GM13976 (cell line): ENCODE measurements at regions not wholly inside any gene's neighbourhood (a gene's known extent, or its start where the extent isn't known, plus 50 kb on each side); places are given as distances from the start of the nearest gene placed in this dataset.

Source experiments
- DNase-seq: peaks from one replicate; pipeline ENCODE4 v3.0.0; 2012; ENCODE audit warnings: low spot score
- in situ Hi-C: fragments of 300-500 bp; cut with MboI; formaldehyde crosslinking; loops from one replicate; pipeline ENCODE4 v1.12.0; 2022; ENCODE audit warnings: low sequenced_read_pairs, mixed read lengths, inconsistent platforms; ENCODE audit not compliant: unreplicated experiment
- TF ChIP-seq, protein P1 (sequence below): IDR thresholded peaks from 2 replicates; pipeline ENCODE4 v1.5.1; 2012; ENCODE audit warnings: borderline replicate concordance, mild to moderate bottlenecking; ENCODE audit not compliant: insufficient read depth; ENCODE audit errors: extremely low read depth, missing control alignments, control extremely low read depth

DNA sequence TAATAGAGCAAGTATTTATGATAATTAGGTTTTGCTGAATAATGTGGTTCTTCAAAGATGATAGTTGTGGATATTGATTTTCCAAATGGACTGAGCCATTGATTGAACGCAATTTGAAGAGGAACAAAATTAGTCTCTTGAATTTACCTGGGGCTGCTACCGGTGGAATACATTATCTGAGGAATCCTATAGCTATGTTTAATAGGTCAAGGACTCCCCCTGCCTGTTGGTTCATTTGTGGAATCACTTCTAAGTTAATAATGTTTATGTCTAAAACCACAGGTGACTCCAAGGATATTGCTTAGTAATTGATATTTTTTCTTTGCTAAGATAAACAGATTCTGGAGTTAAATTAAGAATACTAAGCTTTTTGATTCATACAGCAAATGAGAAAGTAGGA is 576.0 kb upstream of the PABPC4L start:
- no peak for DNase-seq
- TF ChIP-seq, protein P1, sequence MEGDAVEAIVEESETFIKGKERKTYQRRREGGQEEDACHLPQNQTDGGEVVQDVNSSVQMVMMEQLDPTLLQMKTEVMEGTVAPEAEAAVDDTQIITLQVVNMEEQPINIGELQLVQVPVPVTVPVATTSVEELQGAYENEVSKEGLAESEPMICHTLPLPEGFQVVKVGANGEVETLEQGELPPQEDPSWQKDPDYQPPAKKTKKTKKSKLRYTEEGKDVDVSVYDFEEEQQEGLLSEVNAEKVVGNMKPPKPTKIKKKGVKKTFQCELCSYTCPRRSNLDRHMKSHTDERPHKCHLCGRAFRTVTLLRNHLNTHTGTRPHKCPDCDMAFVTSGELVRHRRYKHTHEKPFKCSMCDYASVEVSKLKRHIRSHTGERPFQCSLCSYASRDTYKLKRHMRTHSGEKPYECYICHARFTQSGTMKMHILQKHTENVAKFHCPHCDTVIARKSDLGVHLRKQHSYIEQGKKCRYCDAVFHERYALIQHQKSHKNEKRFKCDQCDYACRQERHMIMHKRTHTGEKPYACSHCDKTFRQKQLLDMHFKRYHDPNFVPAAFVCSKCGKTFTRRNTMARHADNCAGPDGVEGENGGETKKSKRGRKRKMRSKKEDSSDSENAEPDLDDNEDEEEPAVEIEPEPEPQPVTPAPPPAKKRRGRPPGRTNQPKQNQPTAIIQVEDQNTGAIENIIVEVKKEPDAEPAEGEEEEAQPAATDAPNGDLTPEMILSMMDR: no peak
- in situ Hi-C loops: no loop called here

DNA sequence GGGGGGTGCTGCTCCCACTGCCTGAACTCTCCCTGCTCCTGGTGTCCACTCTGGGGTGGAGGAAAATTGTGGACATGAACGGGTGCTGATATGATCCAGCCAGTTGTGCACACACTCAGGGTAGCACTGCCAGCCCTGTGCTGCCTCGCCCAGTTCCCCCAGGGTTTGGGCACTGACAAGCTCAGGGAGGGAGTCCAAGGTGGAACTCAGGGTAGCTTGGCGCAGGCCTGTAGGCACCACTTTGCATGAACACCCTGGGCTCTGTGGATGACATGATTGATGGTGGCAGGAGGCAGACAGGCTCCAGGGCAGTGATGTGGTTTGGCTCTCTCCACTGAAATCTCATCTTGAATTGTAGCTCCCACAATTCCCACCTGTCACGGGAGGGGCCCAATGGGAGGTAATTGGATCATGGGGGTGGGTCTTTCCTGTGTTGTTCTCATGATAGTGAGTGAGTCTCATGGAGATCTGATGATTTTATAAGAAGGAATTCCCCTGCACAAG is 572.0 kb upstream of the PABPC4L start:
- TF ChIP-seq, protein P1: no peak
- in situ Hi-C loops: no loop called here
- DNase-seq: no peak

DNA sequence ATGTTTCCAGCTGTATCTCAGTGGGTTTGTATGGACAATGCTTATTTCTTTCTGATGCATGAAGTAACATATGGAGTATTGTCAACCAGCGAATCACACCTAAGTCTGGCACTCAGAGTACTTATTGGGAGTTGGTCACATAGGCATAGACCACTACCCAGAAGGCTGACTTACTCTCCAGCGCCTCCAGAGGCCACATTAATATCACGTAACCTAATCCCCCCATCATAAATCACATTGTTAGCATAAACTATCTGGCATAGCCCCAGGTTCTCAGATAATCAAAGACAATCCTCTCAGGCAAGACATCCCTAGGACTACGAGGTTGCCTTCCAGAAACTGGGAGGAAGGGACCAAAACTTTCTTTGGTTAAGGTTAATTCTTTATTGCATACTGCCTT is 560.5 kb upstream of the PABPC4L start:
- no peak for DNase-seq
- TF ChIP-seq, protein P1: no peak
- in situ Hi-C loops: no loop called here

DNA sequence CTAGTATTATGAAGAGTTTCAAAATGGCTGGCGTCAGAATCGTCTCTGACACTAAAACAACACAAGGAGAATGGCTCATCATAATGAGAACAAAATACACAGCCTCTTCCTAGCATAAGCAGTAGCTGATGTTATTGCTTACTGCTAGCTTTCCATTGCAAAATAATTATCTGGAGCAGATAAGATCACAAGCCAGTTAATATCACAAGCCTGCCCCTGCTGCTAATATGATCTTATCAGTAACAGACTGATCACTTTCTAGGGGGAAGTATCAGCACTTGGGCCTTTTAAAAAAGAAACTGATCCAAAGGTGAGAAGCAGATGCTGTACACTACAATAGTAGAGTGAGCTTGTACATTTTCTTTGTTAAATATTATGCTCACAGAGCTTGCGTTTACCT is 554.8 kb upstream of the PABPC4L start:
- DNase-seq: no peak
- in situ Hi-C loops: no loop called here
- TF ChIP-seq, protein P1: no peak

DNA sequence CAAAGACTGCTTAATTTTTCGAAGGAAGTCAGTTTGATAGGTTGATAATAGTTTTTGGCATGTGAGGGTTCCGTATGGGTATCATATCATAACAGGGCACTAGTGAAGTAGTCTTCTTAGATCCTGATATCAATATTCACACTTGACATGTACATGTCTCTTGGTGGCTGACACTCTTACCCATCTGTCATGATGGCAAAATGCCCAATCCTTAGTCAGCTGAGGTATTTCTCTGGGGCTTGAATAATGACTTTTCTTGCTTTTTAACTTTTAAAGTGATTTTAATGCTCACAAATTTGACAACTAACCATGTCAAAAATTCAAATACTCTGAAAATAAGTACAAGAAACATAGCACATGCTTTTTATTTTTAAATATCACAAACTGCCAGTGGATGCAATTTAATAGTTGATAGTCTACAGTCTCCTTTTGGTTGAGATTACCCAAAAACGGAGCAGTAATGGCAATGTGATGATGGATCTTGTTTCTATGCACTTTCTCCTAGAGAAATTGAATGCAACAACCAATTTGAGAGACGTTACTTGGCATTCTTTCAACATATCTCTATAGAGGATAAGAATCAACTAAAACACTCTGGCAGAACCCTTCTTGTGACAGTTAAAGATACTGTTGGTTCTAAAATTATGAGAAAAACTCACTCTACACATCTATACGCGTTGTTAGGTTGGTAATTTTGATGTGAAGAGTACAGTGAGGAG is 552.9 kb upstream of the PABPC4L start:
- in situ Hi-C loops: no loop called here
- no peak for DNase-seq
- TF ChIP-seq, protein P1: no peak

DNA sequence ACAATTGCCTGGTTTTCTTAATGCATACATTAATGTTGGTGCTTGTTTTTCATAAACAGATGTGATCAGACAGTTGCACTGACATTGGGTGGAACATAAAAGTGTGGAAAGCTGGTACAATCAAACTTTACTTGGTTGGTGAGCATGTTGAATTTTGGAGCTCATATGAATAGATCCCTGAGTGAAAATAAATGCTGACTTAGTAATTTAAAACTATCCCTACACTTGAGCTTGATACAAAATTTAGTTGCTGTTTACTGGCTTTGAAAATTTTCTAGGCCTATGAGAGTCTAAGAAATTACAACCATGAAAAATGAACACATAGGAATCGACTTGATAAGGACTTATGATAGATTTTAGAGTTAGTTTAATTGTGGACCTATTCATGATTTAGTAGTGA is 551.8 kb upstream of the PABPC4L start:
- DNase-seq: no peak
- in situ Hi-C loops: no loop called here
- TF ChIP-seq, protein P1: no peak
